ENCODE measurements at regions not wholly inside any gene's neighbourhood (a gene's known extent, or its start where the extent isn't known, plus 50 kb on each side); places are given as distances from the start of the nearest gene placed in this dataset.

GRCh38 chr18:1421502-1421901 is 516.8 kb downstream of the ADCYAP1 start:
- H2AFZ ChIP-seq (ENCODE audit: low read depth, low read length, poor library complexity, severe bottlenecking): no peak overlapping the region
- H3K9ac ChIP-seq (ENCODE audit: low read length): no peak overlapping the region
- DNase-seq (ENCODE audit: low read depth, low spot score) (no peak), ATAC-seq (no peak)
- no peaks in the 10 kb centered on the region; a peak in 1 of 4 replicates for H3K36me3 ChIP-seq (ENCODE audit: control insufficient read depth in 1 of 2, insufficient read depth in 2 of 2, low read length in 2 of 2)
- intact Hi-C loops (cut with micrococcal nuclease): no loop called here
- H4K20me1 ChIP-seq (ENCODE audit: insufficient read depth): no peaks in the 10 kb centered on the region
- H3K4me1 ChIP-seq (ENCODE audit: control insufficient read depth in 1 of 2, insufficient read depth in 2 of 2, low read length in 2 of 2): no peaks in the 10 kb centered on the region
- H3K79me2 ChIP-seq (ENCODE audit: insufficient read depth, low read length): no peaks in the 10 kb centered on the region
- no TSS peak for BruUV-seq (replicated peaks)
- H3K9me3 ChIP-seq (ENCODE audit: control insufficient read depth in 1 of 2, insufficient read depth in 1 of 2, low read depth in 1 of 2, low read length in 2 of 2): no peaks in the 10 kb centered on the region
- H3K27ac ChIP-seq (ENCODE audit: low read depth, low read length): no peak overlapping the region
- POLR2A ChIA-PET: no interaction called here
- no peak overlapping the region for H3K4me2 ChIP-seq (ENCODE audit: low read length)
- RAD21 ChIA-PET (ENCODE audit: low non-redundant PET in 1 of 2, low total read pairs in 2 of 2, uncharacterized antibody in 2 of 2, unreplicated experiment in 2 of 2): no interaction called here
- H3K27me3 ChIP-seq (ENCODE audit: insufficient read depth, low read length): peaks cover 2% of the 10 kb centered on the region; the same call in 1 of the 2 replicates
- no peak overlapping the region for H3K4me3 ChIP-seq (replicated peaks in 1 of 2; ENCODE audit: low read depth in 1 of 2, low read length in 2 of 2)
- no peaks in the 10 kb centered on the region for H3K9me2 ChIP-seq (ENCODE audit: insufficient read depth)
- TF ChIP-seq EZH2phosphoT487 (IDR thresholded peaks at IDR 0.05; ENCODE audit: borderline replicate concordance) (no peak), EZH2 (IDR thresholded peaks at IDR 0.05) (no peak), MAX (IDR thresholded peaks at IDR 0.05) (no peak), RAD21 (IDR thresholded peaks at IDR 0.05; ENCODE audit: low read depth) (no peak), SIN3A (IDR thresholded peaks at IDR 0.05; ENCODE audit: low read depth) (no peak), FOSL1 (IDR thresholded peaks at IDR 0.05; ENCODE audit: low read depth) (no peak), SP1 (IDR thresholded peaks at IDR 0.05; ENCODE audit: low read depth) (no peak), JUND (IDR thresholded peaks at IDR 0.05) (no peak), SRF (IDR thresholded peaks at IDR 0.05; ENCODE audit: low read depth) (no peak), CTCF (IDR thresholded peaks at IDR 0.05 in 2 of 3, conservative IDR thresholded peaks at IDR 0.05 in 1 of 3; ENCODE audit: borderline replicate concordance in 1 of 3, insufficient read depth in 1 of 3, low read depth in 2 of 3, low read length in 2 of 3) (no peak), ZFX (IDR thresholded peaks at IDR 0.05) (no peak), ZBTB33 (IDR thresholded peaks at IDR 0.05; ENCODE audit: extremely low read depth, insufficient replicate concordance, low read length) (no peak), POLR2A (IDR thresholded peaks at IDR 0.05; ENCODE audit: borderline replicate concordance, extremely low read depth, insufficient read depth, insufficient read length) (no peak), YY1 (IDR thresholded peaks at IDR 0.05; ENCODE audit: extremely low read depth, insufficient replicate concordance, low read depth, low read length) (no peak), CEBPB (IDR thresholded peaks at IDR 0.05; ENCODE audit: low read depth) (no peak), POLR2AphosphoS5 (IDR thresholded peaks at IDR 0.05; ENCODE audit: low read depth, low read length) (no peak), ELF1 (IDR thresholded peaks at IDR 0.05; ENCODE audit: borderline replicate concordance, low read depth) (no peak)
- CTCF ChIA-PET: no interaction called here
